ENCODE measurements at regions not wholly inside any gene's neighbourhood (a gene's known extent, or its start where the extent isn't known, plus 50 kb on each side); places are given as distances from the start of the nearest gene placed in this dataset.

GRCh38 chr6:19160081-19160730, 677.0 kb upstream of the ID4 start:
- no peak overlapping the region for H3K4me3 Mint-ChIP-seq
- H3K36me3 Mint-ChIP-seq (ENCODE audit: low read depth), result no peaks in the 10 kb centered on the region
- H3K9me3 Mint-ChIP-seq, result peaks cover 4% of the 10 kb centered on the region
- DNase-seq (ENCODE audit: low read depth, low spot score), result no peak
- H3K27me3 Mint-ChIP-seq (ENCODE audit: low read depth), result no peaks in the 10 kb centered on the region
- H3K4me1 Mint-ChIP-seq, result no peaks in the 10 kb centered on the region
- no peak for TF ChIP-seq CTCF (conservative IDR thresholded peaks at IDR 0.05)
- no peak overlapping the region for H3K27ac Mint-ChIP-seq (ENCODE audit: unreplicated experiment)

GRCh38 chr6:19167251-19167650, 669.9 kb upstream of the ID4 start:
- Mint-ChIP-seq H3K4me1 (peaks cover 8% of the 10 kb centered on the region), H3K4me3 (no peak overlapping the region), H3K9me3 (peaks cover 4% of the 10 kb centered on the region), H3K27ac (ENCODE audit: unreplicated experiment) (no peak overlapping the region), H3K27me3 (ENCODE audit: low read depth) (no peaks in the 10 kb centered on the region), H3K36me3 (ENCODE audit: low read depth) (no peaks in the 10 kb centered on the region)
- TF ChIP-seq CTCF (conservative IDR thresholded peaks at IDR 0.05), result no peak
- DNase-seq (ENCODE audit: low read depth, low spot score), result no peak

- no peak for DNase-seq (ENCODE audit: low read depth, low spot score)
- Mint-ChIP-seq H3K4me1 (peaks cover 8% of the 10 kb centered on the region), H3K9me3 (peaks cover 9% of the 10 kb centered on the region), H3K4me3 (no peak overlapping the region), H3K27me3 (ENCODE audit: low read depth) (no peaks in the 10 kb centered on the region), H3K27ac (ENCODE audit: unreplicated experiment) (no peak overlapping the region), H3K36me3 (ENCODE audit: low read depth) (peaks cover 3% of the 10 kb centered on the region)
- no peak for TF ChIP-seq CTCF (conservative IDR thresholded peaks at IDR 0.05)
Observed at GRCh38 chr6:19169366-19169765, 667.8 kb upstream of the ID4 start.

GRCh38 chr6:19175023-19175422, 662.1 kb upstream of the ID4 start:
- H3K4me3 Mint-ChIP-seq, result no peak overlapping the region
- TF ChIP-seq CTCF (conservative IDR thresholded peaks at IDR 0.05), result no peak
- H3K27ac Mint-ChIP-seq (ENCODE audit: unreplicated experiment), result no peak overlapping the region
- DNase-seq (ENCODE audit: low read depth, low spot score), result no peak
- H3K4me1 Mint-ChIP-seq, result peaks cover 5% of the 10 kb centered on the region
- H3K9me3 Mint-ChIP-seq, result peaks cover 22% of the 10 kb centered on the region
- no peaks in the 10 kb centered on the region for H3K27me3 Mint-ChIP-seq (ENCODE audit: low read depth)
- peaks cover 7% of the 10 kb centered on the region for H3K36me3 Mint-ChIP-seq (ENCODE audit: low read depth)

- no peaks in the 10 kb centered on the region for H3K27me3 Mint-ChIP-seq (ENCODE audit: low read depth)
- peaks cover 21% of the 10 kb centered on the region for H3K9me3 Mint-ChIP-seq
- TF ChIP-seq CTCF (conservative IDR thresholded peaks at IDR 0.05), result no peak
- no peaks in the 10 kb centered on the region for H3K4me1 Mint-ChIP-seq
- no peak for DNase-seq (ENCODE audit: low read depth, low spot score)
- H3K27ac Mint-ChIP-seq (ENCODE audit: unreplicated experiment), result no peak overlapping the region
- H3K36me3 Mint-ChIP-seq (ENCODE audit: low read depth), result peaks cover 5% of the 10 kb centered on the region
- H3K4me3 Mint-ChIP-seq, result no peak overlapping the region
Observed at GRCh38 chr6:19180348-19181072, 656.7 kb upstream of the ID4 start.

Data from neural crest cell (in vitro differentiated cells).